Activated T-cell treated with anti-CD3 and anti-CD28 coated beads, Interleukin-2, amount 50 U/mL, for 72 hours (primary cell): ENCODE measurements at regions not wholly inside any gene's neighbourhood (a gene's known extent, or its start where the extent isn't known, plus 50 kb on each side); places are given as distances from the start of the nearest gene placed in this dataset.
"Not testable (repeated sequence)": the region's sequence is repeated elsewhere in the genome, so short reads cannot be mapped to it uniquely, and the experiment has no call there.

Experiments used
- ATAC-seq, 2 donors: fragments of 150-1000 bp; cut with Tn5 transposase; replicated peaks in 1 of 2; 2 replicates each; pipeline ENCODE4 v1.10.0; 2021; ENCODE audit warnings: moderate library complexity in 2 of 2, mild to moderate bottlenecking in 1 of 2
- DNase-seq, 2 donors: peaks; one replicate each; pipeline ENCODE4 v3.0.0; 2021 to 2022; ENCODE audit warnings: mixed read lengths in 1 of 2
- H3K27ac Mint-ChIP-seq: one replicate; pipeline ENCODE4 v1.8.0; 2022; ENCODE audit warnings: mild to moderate bottlenecking, moderate library complexity, mixed read lengths
- H3K27me3 Mint-ChIP-seq: one replicate; pipeline ENCODE4 v1.8.0; 2022; ENCODE audit warnings: low read depth, mixed read lengths
- H3K36me3 Mint-ChIP-seq, 2 donors: one replicate each; pipeline ENCODE4 v1.8.0; 2022; ENCODE audit warnings: mixed read lengths in 2 of 2, mild to moderate bottlenecking in 1 of 2; ENCODE audit not compliant: insufficient read depth in 2 of 2
- H3K4me1 Mint-ChIP-seq: one replicate; pipeline ENCODE4 v1.8.0; 2022; ENCODE audit warnings: low read depth, mixed read lengths
- H3K4me3 Mint-ChIP-seq, 2 donors: one replicate each; pipeline ENCODE4 v1.8.0; 2022; ENCODE audit warnings: mild to moderate bottlenecking in 2 of 2, mixed read lengths in 2 of 2, moderate library complexity in 2 of 2
- H3K9me3 Mint-ChIP-seq, 2 donors: one replicate each; pipeline ENCODE4 v1.8.0; 2022; ENCODE audit warnings: mixed read lengths in 2 of 2

DNA sequence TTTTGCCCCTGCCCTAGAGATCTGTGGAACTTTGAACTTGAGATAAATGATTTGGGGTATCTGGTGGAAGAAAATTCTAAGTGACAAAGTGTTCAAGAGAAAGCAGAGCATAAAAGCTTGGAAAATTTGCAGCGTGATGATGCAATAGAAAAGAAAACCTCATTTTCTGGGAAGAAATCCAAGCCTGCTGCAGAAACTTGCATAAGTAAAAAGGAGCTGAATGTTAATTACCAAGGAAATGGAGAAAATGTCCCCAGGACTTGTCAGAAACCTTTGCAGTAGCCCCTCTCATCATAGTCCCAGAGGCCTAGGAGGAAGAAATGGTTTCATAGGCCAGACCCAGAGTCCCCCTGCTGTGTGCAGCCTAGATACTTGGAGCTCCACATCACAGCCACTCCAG is 686.9 kb downstream of the FAM181B start:
- Mint-ChIP-seq H3K36me3 (peaks cover 3 to 8% of the 10 kb centered on the region in 2 donors), H3K4me3 (no peak overlapping the region), H3K9me3 (peaks cover 9% of the 10 kb centered on the region in 2 donors), H3K4me1 (no peaks in the 10 kb centered on the region), H3K27ac (no peak overlapping the region), H3K27me3 (no peaks in the 10 kb centered on the region)
- no peak for DNase-seq
- ATAC-seq = no peak

DNA sequence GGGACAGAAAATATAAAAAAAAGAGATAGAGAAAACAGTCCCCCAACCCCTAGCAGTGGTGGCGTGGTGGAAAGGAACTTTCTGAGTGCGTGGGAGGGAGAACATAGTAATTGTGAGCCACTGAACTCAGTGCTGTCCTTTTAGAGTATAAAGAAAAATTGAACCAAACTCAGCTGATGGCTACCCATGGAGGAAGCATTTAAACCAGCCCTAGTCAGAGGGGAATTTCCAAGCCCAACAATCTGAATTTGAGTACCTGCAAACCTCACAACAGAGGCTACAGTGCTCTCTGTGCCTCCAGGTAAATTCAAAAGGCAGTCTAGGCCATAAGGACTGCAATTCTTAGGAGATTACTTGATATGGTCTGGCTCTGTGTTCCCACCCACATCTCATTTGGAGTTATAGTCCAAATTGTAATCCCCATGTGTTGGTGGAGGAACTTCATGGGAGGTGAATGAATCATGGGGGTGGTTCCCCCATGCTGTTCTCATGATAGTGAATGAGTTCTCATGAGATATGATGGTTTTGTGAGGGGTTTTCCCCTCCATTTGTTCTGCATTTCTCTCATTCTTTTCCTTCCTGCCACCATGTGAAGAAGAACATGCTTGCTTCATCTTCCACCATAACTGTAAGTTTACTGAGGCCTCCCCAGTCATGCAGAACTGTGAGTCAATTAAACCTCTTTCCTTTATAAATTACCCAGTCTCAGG is 687.8 kb downstream of the FAM181B start:
- H3K9me3 Mint-ChIP-seq = peaks cover 9% of the 10 kb centered on the region in 2 donors
- no peaks in the 10 kb centered on the region for H3K4me1 Mint-ChIP-seq
- H3K27ac Mint-ChIP-seq = no peak overlapping the region
- ATAC-seq (peak; percentile 19 to 29), DNase-seq (no peak)
- no peak overlapping the region for H3K4me3 Mint-ChIP-seq
- no peaks in the 10 kb centered on the region for H3K27me3 Mint-ChIP-seq
- H3K36me3 Mint-ChIP-seq = peaks cover 3 to 8% of the 10 kb centered on the region in 2 donors

DNA sequence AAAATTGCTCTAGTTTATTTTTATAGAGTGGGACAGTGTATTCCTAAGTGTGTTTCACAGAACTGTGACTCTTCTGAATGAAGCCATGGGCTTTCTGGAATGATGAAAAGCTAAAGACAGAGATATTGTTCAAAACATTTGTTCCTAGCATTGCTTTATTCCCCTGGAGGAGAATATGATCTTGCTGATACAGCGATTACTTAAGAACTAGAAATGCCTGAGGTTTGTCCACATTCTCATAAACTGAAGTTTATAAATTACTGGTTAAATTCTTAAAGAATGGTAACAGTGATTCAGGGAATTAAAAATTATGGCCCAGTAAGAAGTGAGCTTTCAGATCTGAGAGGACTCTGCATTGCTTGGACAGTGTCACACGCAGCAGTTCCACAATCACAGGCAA is 690.3 kb downstream of the FAM181B start:
- no peaks in the 10 kb centered on the region for H3K4me1 Mint-ChIP-seq
- no peak overlapping the region for H3K4me3 Mint-ChIP-seq
- ATAC-seq (no peak), DNase-seq (no peak)
- H3K27me3 Mint-ChIP-seq = no peaks in the 10 kb centered on the region
- peaks cover 9% of the 10 kb centered on the region in 2 donors for H3K9me3 Mint-ChIP-seq
- peaks cover 3 to 8% of the 10 kb centered on the region in 2 donors for H3K36me3 Mint-ChIP-seq
- H3K27ac Mint-ChIP-seq = no peak overlapping the region

DNA sequence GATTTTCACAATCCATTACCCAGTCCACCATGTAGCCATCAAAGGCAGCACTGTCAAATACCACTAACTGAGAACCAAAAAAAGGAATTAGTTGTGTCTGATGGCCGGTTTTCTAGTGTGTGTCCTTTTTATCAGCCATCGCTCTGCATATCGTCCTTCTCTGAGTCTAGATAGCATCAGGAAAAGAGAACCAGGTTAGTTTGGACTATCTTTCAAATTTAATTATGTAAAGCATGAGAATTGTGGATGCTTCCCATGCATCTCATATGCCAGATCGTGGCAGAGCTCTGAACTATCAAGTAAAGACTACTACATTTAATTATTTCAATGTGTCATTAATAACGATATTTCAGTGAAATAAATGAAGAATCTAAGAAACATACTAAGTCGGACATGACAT is 691.9 kb downstream of the FAM181B start:
- DNase-seq = no peak
- H3K36me3 Mint-ChIP-seq = peaks cover 3 to 8% of the 10 kb centered on the region in 2 donors
- H3K9me3 Mint-ChIP-seq = peaks cover 9% of the 10 kb centered on the region in 2 donors
- no peaks in the 10 kb centered on the region for H3K4me1 Mint-ChIP-seq
- no peaks in the 10 kb centered on the region for H3K27me3 Mint-ChIP-seq
- no peak overlapping the region for H3K4me3 Mint-ChIP-seq
- no peak overlapping the region for H3K27ac Mint-ChIP-seq
- ATAC-seq = no peak

DNA sequence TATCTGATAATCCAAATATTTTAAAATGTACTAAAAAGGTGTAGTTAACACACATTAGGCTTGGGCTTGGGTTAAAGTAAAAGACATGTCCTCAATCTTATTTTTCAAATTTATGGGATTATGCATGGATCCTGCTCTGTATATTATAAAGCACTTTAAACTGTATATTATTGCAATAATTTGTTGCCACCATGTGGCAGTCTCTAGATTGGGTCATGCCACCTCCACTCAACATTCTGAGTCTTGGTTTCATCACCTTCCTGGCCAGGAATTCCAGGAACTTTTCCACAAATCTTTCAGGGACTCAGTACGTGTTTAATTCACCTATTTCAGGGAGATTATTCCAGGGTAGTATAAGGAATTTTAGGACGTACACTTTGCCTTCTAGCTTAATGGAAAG is 695.5 kb downstream of the FAM181B start:
- Mint-ChIP-seq H3K27ac (no peak overlapping the region), H3K4me1 (no peaks in the 10 kb centered on the region), H3K36me3 (no peaks in the 10 kb centered on the region), H3K27me3 (no peaks in the 10 kb centered on the region), H3K9me3 (no peaks in the 10 kb centered on the region), H3K4me3 (no peak overlapping the region)
- DNase-seq (no peak), ATAC-seq (no peak)

DNA sequence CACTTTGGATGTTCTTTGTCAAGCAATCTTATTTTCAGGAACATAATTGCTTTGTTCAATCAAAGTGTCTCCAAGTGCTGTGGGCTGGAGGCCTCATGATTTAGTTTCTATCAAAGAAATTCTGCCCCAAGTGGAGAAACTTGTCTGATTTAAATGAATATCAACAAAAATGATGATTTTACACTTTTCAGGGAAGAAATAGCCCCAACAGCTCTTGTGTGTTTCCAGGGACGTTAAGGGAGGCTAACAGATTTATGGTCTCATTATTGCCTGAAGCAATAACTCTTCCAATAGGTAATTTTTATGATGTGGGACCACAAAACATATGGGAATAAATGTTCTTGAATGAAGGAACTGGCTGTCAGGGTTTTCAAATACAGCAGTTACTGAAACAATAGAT is 699.1 kb downstream of the FAM181B start:
- no peak for DNase-seq
- Mint-ChIP-seq H3K27ac (no peak overlapping the region), H3K4me1 (no peaks in the 10 kb centered on the region), H3K36me3 (no peaks in the 10 kb centered on the region), H3K4me3 (no peak overlapping the region), H3K27me3 (no peaks in the 10 kb centered on the region), H3K9me3 (no peaks in the 10 kb centered on the region)
- ATAC-seq = no peak

DNA sequence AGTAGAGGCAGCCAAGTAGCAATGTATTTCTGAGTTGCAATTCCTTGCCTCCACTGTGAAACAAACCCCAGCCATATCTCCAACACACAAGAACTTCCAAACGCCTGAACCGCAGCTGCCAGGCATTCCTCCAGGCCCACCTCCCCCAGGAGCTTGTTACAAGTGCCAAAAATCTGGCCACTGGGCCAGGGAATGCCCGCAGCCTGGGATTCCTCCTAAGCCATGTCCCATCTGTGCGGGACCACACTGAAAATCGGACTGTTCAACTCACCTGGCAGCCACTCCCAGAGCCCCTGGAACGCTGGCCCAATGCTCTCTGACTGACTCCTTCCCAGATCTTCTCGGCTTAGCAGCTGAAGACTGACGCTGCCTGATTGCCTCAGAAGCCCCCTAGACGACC is 706.3 kb downstream of the FAM181B start:
- not testable (repeated sequence) for H3K4me3 Mint-ChIP-seq, H3K27ac Mint-ChIP-seq, H3K4me1 Mint-ChIP-seq, DNase-seq, H3K36me3 Mint-ChIP-seq, H3K9me3 Mint-ChIP-seq, H3K27me3 Mint-ChIP-seq, ATAC-seq

DNA sequence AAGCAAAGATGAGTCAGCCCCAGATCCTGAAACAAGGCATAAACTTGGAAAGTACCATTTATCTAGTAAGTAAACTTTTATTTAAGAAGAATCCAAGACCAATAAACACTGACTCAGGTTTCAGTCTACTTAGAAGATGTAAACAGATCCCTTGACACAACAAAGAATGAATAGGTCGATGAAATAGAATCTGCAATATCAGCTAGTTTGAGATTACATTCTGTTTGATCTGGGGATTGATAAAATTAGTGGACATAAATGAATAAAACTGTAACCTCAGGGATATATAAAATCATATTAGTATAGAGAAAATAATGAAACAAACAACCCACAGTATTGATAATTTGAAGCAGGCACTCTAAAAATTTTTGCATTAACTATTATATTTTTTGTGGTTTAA is 708.9 kb downstream of the FAM181B start:
- H3K27ac Mint-ChIP-seq = no peak overlapping the region
- no peaks in the 10 kb centered on the region for H3K36me3 Mint-ChIP-seq
- no peak overlapping the region for H3K4me3 Mint-ChIP-seq
- H3K27me3 Mint-ChIP-seq = no peaks in the 10 kb centered on the region
- ATAC-seq (no peak), DNase-seq (no peak)
- H3K4me1 Mint-ChIP-seq = no peaks in the 10 kb centered on the region
- H3K9me3 Mint-ChIP-seq = no peaks in the 10 kb centered on the region

DNA sequence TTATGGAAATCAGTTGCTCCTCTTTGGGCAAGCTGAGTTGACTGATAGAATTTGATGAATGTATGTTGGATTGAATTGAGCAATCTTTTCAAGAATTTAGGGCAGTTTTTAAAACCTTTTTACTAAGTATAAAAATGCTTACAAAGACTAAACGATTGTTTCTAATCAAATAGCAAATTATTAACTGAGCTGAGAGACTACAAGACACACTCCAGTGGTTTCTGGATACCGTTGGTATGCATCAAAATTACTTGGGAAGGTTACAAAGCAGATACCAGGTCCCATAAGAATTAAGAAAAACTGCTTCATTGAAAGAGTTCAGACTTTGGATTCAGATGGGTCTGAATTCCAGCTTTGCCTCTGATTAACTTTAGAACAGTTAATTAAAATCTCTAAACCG is 721.4 kb downstream of the FAM181B start:
- no peak for ATAC-seq
- peaks cover 0 to 1% of the 10 kb centered on the region in 2 donors for H3K9me3 Mint-ChIP-seq
- no peaks in the 10 kb centered on the region for H3K36me3 Mint-ChIP-seq
- DNase-seq = no peak
- no peak overlapping the region for H3K4me3 Mint-ChIP-seq
- H3K4me1 Mint-ChIP-seq = no peaks in the 10 kb centered on the region
- H3K27ac Mint-ChIP-seq = no peak overlapping the region
- no peaks in the 10 kb centered on the region for H3K27me3 Mint-ChIP-seq

DNA sequence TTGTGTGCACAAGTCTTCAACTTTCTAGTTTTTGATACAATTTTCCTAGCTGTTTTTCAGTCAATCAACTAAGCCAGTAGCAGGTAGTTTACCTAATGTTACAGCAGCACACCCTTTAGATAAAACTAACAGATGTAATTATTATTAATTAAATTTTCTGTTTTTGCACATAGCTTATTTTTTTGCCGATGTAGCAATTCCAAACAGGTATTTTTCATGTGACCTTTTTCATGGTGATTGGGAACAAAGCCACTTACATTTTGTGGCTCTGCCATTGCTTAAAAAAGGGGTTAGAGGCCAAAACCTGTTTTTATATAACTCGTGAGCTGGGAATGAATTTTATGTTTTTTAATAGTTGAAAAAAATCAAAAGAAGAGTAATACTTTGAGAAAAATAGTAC is 724.5 kb downstream of the FAM181B start:
- no peaks in the 10 kb centered on the region for H3K36me3 Mint-ChIP-seq

DNA sequence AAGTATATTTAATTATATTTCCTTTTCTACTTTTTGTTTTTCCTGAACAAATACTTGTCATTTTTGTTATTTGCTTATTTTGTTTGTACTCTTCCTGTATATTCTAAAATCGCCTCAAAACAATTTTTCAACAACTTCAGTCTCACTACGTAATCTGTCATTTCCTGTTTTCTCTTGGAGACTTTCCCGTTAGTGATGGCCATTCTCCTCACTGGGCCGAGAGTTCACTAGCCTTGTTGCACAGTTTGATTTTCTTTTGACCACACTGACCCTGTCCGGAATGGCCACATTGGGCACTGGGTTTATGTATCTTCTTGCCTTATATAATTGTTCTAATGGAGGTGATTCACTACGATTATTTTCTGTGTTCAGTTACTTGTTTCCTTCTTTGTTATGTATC is 726.1 kb downstream of the FAM181B start:
- ATAC-seq (no peak), DNase-seq (no peak)
- H3K9me3 Mint-ChIP-seq = peaks cover 0 to 1% of the 10 kb centered on the region in 2 donors
- H3K4me3 Mint-ChIP-seq = no peak overlapping the region
- H3K27ac Mint-ChIP-seq = no peak overlapping the region
- no peaks in the 10 kb centered on the region for H3K27me3 Mint-ChIP-seq
- no peaks in the 10 kb centered on the region for H3K36me3 Mint-ChIP-seq
- peaks cover 27% of the 10 kb centered on the region for H3K4me1 Mint-ChIP-seq

More for the DNA sequence above, 724.5 kb downstream of the FAM181B start:
- ATAC-seq (no peak), DNase-seq (no peak)
- peaks cover 11% of the 10 kb centered on the region for H3K4me1 Mint-ChIP-seq
- H3K27ac Mint-ChIP-seq = no peak overlapping the region
- H3K4me3 Mint-ChIP-seq = no peak overlapping the region
- H3K27me3 Mint-ChIP-seq = no peaks in the 10 kb centered on the region
- peaks cover 0 to 1% of the 10 kb centered on the region in 2 donors for H3K9me3 Mint-ChIP-seq

DNA sequence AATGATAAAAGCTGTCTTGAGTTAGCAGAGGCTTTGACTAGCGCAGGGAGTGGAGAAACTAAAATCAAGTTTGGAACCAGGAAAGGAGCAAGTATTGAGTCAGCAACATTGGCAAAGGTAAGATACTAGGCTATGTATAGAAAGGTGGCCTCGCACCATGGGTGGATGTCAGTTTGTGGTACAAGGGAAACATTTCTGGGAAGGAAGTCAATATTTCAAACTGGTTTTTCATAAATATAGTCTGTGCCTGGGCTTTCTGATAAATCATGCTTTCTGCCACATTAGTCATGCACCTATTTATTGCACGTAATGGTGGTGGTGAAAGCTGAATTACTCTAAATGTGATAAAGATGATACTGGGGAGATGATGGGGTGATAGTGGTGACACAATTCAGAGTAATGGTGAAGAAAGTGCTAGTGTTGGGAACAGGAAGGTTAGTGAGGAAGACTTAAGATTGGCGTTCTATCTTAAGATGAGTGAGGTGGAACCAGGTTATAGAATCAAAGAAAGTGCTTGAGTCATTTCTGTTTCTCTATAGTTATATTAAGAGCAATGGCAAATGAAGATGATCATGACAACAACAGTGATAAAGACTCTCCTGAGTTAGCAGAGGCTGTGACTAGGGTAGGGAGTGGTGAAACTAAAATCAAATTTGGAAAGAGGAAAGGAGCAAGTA is 729.0 kb downstream of the FAM181B start:
- ATAC-seq = peak; percentile 78 to 81
- no peaks in the 10 kb centered on the region for H3K9me3 Mint-ChIP-seq

DNA sequence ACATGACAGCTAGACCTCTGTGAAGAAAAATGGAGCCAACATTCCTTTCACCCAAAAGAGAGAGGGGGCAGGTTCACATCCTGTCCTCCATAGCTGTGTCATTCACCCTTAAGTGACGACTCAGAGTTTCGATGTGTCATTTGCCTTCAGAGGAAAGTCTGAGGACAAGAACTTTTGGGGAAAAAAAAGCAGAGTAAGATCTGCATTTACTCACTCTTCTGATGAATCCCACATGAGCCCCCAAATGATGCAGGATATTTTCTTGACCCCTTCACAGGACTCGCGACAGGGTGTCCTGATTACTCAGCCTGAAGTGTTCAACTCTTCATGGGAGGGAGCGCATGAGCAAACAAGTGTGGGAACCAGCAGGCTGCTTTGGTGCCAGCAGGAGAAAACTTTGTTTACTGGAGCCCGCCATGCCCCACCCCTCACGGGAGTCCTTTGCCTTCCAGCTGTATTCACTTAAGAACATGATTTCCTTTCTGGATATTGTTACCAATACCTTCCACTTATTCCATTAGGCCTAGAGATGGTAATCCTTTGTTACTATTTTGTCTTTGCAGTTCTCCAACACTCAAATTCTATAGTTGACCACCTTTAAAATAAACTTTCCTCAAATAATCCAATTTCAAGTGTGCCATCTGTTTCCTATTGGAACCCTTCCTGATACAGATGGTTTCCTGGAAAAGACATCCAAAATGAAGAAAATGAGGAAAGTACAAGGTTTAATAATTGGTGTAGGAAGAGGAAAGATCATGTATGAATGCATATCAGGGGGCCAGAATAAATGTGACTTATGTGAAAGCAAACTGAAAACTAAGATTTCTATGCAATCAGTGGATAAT is 729.8 kb downstream of the FAM181B start:
- DNase-seq (peak in 1 of 2 donors; percentile 32), ATAC-seq (peak; percentile 66)
- Mint-ChIP-seq H3K36me3 (peaks cover 0 to 1% of the 10 kb centered on the region in 2 donors), H3K27me3 (no peaks in the 10 kb centered on the region), H3K27ac (peak overlapping the region; percentile 60), H3K4me3 (peak overlapping the region; percentile 17 to 28), H3K4me1 (peaks cover 32% of the 10 kb centered on the region), H3K9me3 (no peaks in the 10 kb centered on the region)

More for the DNA sequence above, 729.0 kb downstream of the FAM181B start:
- peak overlapping the region; percentile 68 for H3K27ac Mint-ChIP-seq
- H3K4me1 Mint-ChIP-seq = peaks cover 32% of the 10 kb centered on the region
- H3K36me3 Mint-ChIP-seq = peaks cover 0 to 1% of the 10 kb centered on the region in 2 donors
- H3K4me3 Mint-ChIP-seq = peak overlapping the region; percentile 17 to 26
- H3K27me3 Mint-ChIP-seq = no peaks in the 10 kb centered on the region
- DNase-seq = peak in 1 of 2 donors; percentile 13
